ENCODE measurements at regions not wholly inside any gene's neighbourhood (a gene's known extent, or its start where the extent isn't known, plus 50 kb on each side); places are given as distances from the start of the nearest gene placed in this dataset.

DNA sequence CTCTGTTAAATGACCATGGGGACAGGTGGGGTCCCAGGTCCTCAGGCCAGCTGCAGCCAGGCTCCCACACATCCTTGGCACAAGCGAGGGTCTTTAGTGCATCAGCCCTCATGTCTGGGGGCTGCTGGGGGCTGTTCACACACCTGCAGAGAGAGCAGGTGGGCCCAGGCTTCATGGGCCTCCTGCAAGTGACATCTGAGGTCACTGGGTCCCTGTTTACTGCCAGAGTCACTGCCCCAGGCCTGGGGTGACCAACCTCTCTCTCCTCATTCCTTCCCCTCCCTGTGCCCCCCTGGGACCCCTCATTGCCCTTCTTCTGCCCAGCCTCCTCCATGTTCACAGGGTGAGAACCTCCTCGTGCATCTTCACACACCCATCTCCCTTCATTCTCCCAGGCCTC is 92.4 kb downstream of the RTL6 start:
- TF ChIP-seq, protein P1, sequence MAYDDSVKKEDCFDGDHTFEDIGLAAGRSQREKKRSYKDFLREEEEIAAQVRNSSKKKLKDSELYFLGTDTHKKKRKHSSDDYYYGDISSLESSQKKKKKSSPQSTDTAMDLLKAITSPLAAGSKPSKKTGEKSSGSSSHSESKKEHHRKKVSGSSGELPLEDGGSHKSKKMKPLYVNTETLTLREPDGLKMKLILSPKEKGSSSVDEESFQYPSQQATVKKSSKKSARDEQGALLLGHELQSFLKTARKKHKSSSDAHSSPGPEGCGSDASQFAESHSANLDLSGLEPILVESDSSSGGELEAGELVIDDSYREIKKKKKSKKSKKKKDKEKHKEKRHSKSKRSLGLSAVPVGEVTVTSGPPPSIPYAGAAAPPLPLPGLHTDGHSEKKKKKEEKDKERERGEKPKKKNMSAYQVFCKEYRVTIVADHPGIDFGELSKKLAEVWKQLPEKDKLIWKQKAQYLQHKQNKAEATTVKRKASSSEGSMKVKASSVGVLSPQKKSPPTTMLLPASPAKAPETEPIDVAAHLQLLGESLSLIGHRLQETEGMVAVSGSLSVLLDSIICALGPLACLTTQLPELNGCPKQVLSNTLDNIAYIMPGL (CRISPR knock-in tag; IDR thresholded peaks at IDR 0.05; ENCODE audit: borderline replicate concordance): no peak
- TF ChIP-seq POLR2A (IDR thresholded peaks at IDR 0.05; ENCODE audit: low read length) (no peak), HDAC2 (IDR thresholded peaks at IDR 0.05) (no peak), MAFK (IDR thresholded peaks at IDR 0.05; ENCODE audit: partially characterized antibody) (no peak), RAD21 (conservative IDR thresholded peaks at IDR 0.05 in 1 of 2, IDR thresholded peaks at IDR 0.05 in 1 of 2) (no peak), JUN (IDR thresholded peaks at IDR 0.05) (no peak), NFE2L2 (conservative IDR thresholded peaks at IDR 0.05; ENCODE audit: low read length) (no peak), CHD4 (IDR thresholded peaks at IDR 0.05; ENCODE audit: borderline replicate concordance) (no peak), BHLHE40 (IDR thresholded peaks at IDR 0.05; ENCODE audit: low read depth, low read length) (no peak)
- TF ChIP-seq, protein P2, sequence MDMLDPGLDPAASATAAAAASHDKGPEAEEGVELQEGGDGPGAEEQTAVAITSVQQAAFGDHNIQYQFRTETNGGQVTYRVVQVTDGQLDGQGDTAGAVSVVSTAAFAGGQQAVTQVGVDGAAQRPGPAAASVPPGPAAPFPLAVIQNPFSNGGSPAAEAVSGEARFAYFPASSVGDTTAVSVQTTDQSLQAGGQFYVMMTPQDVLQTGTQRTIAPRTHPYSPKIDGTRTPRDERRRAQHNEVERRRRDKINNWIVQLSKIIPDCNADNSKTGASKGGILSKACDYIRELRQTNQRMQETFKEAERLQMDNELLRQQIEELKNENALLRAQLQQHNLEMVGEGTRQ (IDR thresholded peaks at IDR 0.05): no peak
- TF ChIP-seq, protein P3, sequence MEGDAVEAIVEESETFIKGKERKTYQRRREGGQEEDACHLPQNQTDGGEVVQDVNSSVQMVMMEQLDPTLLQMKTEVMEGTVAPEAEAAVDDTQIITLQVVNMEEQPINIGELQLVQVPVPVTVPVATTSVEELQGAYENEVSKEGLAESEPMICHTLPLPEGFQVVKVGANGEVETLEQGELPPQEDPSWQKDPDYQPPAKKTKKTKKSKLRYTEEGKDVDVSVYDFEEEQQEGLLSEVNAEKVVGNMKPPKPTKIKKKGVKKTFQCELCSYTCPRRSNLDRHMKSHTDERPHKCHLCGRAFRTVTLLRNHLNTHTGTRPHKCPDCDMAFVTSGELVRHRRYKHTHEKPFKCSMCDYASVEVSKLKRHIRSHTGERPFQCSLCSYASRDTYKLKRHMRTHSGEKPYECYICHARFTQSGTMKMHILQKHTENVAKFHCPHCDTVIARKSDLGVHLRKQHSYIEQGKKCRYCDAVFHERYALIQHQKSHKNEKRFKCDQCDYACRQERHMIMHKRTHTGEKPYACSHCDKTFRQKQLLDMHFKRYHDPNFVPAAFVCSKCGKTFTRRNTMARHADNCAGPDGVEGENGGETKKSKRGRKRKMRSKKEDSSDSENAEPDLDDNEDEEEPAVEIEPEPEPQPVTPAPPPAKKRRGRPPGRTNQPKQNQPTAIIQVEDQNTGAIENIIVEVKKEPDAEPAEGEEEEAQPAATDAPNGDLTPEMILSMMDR (IDR thresholded peaks at IDR 0.05): no peak
- TF ChIP-seq, protein P4, sequence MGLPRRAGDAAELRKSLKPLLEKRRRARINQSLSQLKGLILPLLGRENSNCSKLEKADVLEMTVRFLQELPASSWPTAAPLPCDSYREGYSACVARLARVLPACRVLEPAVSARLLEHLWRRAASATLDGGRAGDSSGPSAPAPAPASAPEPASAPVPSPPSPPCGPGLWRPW (IDR thresholded peaks at IDR 0.05): no peak
